ENCODE measurements at regions not wholly inside any gene's neighbourhood (a gene's known extent, or its start where the extent isn't known, plus 50 kb on each side); places are given as distances from the start of the nearest gene placed in this dataset.

- H3K27me3 Mint-ChIP-seq (ENCODE audit: unreplicated experiment), result no peaks in the 10 kb centered on the region
- H3K27ac Mint-ChIP-seq (ENCODE audit: unreplicated experiment), result peak overlapping the region; percentile 73
- H3K4me3 Mint-ChIP-seq (ENCODE audit: unreplicated experiment), result no peak overlapping the region
- TF ChIP-seq, protein P1, sequence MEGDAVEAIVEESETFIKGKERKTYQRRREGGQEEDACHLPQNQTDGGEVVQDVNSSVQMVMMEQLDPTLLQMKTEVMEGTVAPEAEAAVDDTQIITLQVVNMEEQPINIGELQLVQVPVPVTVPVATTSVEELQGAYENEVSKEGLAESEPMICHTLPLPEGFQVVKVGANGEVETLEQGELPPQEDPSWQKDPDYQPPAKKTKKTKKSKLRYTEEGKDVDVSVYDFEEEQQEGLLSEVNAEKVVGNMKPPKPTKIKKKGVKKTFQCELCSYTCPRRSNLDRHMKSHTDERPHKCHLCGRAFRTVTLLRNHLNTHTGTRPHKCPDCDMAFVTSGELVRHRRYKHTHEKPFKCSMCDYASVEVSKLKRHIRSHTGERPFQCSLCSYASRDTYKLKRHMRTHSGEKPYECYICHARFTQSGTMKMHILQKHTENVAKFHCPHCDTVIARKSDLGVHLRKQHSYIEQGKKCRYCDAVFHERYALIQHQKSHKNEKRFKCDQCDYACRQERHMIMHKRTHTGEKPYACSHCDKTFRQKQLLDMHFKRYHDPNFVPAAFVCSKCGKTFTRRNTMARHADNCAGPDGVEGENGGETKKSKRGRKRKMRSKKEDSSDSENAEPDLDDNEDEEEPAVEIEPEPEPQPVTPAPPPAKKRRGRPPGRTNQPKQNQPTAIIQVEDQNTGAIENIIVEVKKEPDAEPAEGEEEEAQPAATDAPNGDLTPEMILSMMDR (IDR thresholded peaks at IDR 0.05), result peak; percentile 91
- no peaks in the 10 kb centered on the region for H3K36me3 Mint-ChIP-seq (ENCODE audit: unreplicated experiment)
- peaks cover 63% of the 10 kb centered on the region for H3K4me1 Mint-ChIP-seq (ENCODE audit: unreplicated experiment)
- no peaks in the 10 kb centered on the region for H3K9me3 Mint-ChIP-seq (ENCODE audit: unreplicated experiment)
- no peak for DNase-seq (ENCODE audit: extremely low spot score, unreplicated experiment)
Measured at GRCh38 chr10:4767033-4767814, 58.8 kb upstream of the AKR1E2 start.

- Mint-ChIP-seq H3K36me3 (ENCODE audit: unreplicated experiment) (no peaks in the 10 kb centered on the region), H3K4me3 (ENCODE audit: unreplicated experiment) (no peak overlapping the region), H3K9me3 (ENCODE audit: unreplicated experiment) (no peaks in the 10 kb centered on the region), H3K27ac (ENCODE audit: unreplicated experiment) (peak overlapping the region; percentile 70), H3K27me3 (ENCODE audit: unreplicated experiment) (no peaks in the 10 kb centered on the region), H3K4me1 (ENCODE audit: unreplicated experiment) (peaks cover 55% of the 10 kb centered on the region)
- TF ChIP-seq, protein P1 (IDR thresholded peaks at IDR 0.05), result no peak
- no peak for DNase-seq (ENCODE audit: extremely low spot score, unreplicated experiment)
Measured at GRCh38 chr10:4766454-4766853, 59.6 kb upstream of the AKR1E2 start.

- Mint-ChIP-seq H3K4me3 (ENCODE audit: unreplicated experiment) (no peak overlapping the region), H3K4me1 (ENCODE audit: unreplicated experiment) (peaks cover 46% of the 10 kb centered on the region), H3K36me3 (ENCODE audit: unreplicated experiment) (no peaks in the 10 kb centered on the region), H3K27ac (ENCODE audit: unreplicated experiment) (no peak overlapping the region), H3K9me3 (ENCODE audit: unreplicated experiment) (no peaks in the 10 kb centered on the region), H3K27me3 (ENCODE audit: unreplicated experiment) (no peaks in the 10 kb centered on the region)
- DNase-seq (ENCODE audit: extremely low spot score, unreplicated experiment), result no peak
- TF ChIP-seq, protein P1 (IDR thresholded peaks at IDR 0.05), result no peak
Measured at GRCh38 chr10:4765428-4765827, 60.6 kb upstream of the AKR1E2 start.

DNA sequence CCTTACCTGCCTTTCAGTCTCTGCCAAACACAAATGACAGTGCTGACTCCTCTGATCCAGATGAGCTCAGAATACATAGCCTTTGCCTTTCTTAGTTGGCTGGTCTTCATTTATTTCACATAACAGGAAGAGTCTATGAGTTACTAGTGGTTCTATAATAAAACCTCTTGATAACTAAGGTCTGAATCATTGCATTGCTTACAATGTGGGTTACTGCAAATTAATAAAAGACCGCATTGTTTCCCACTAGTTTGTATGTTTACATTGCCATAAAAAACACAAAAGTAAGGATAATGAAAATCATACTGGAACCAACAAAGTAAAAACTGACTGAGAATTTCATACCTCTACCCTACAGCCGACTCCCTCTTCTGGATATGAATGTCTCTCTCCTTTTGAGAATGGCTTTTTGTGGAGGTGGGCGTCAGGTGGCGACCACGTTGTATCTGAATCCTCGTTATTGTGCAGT, 62.0 kb upstream of the AKR1E2 start:
- DNase-seq (ENCODE audit: extremely low spot score, unreplicated experiment), result no peak
- Mint-ChIP-seq H3K4me1 (ENCODE audit: unreplicated experiment) (peaks cover 44% of the 10 kb centered on the region), H3K27me3 (ENCODE audit: unreplicated experiment) (no peaks in the 10 kb centered on the region), H3K9me3 (ENCODE audit: unreplicated experiment) (no peaks in the 10 kb centered on the region), H3K4me3 (ENCODE audit: unreplicated experiment) (no peak overlapping the region), H3K36me3 (ENCODE audit: unreplicated experiment) (no peaks in the 10 kb centered on the region), H3K27ac (ENCODE audit: unreplicated experiment) (peak overlapping the region; percentile 57)
- TF ChIP-seq, protein P1 (IDR thresholded peaks at IDR 0.05), result peak; percentile 25

GRCh38 chr10:4763513-4763912, 62.5 kb upstream of the AKR1E2 start:
- Mint-ChIP-seq H3K36me3 (ENCODE audit: unreplicated experiment) (no peaks in the 10 kb centered on the region), H3K27me3 (ENCODE audit: unreplicated experiment) (no peaks in the 10 kb centered on the region), H3K27ac (ENCODE audit: unreplicated experiment) (peak overlapping the region; percentile 57), H3K9me3 (ENCODE audit: unreplicated experiment) (no peaks in the 10 kb centered on the region), H3K4me3 (ENCODE audit: unreplicated experiment) (no peak overlapping the region), H3K4me1 (ENCODE audit: unreplicated experiment) (peaks cover 41% of the 10 kb centered on the region)
- TF ChIP-seq, protein P1 (IDR thresholded peaks at IDR 0.05), result no peak
- DNase-seq (ENCODE audit: extremely low spot score, unreplicated experiment), result no peak

All from osteocyte (in vitro differentiated cells).